GM21447 (cell line): ENCODE measurements at regions not wholly inside any gene's neighbourhood (a gene's known extent, or its start where the extent isn't known, plus 50 kb on each side); places are given as distances from the start of the nearest gene placed in this dataset.

Experiments used
- ATAC-seq: cut with Tn5 transposase; IDR thresholded peaks from one replicate; pipeline ENCODE4 v1.9.1; 2021; ENCODE audit not compliant: unreplicated experiment

DNA sequence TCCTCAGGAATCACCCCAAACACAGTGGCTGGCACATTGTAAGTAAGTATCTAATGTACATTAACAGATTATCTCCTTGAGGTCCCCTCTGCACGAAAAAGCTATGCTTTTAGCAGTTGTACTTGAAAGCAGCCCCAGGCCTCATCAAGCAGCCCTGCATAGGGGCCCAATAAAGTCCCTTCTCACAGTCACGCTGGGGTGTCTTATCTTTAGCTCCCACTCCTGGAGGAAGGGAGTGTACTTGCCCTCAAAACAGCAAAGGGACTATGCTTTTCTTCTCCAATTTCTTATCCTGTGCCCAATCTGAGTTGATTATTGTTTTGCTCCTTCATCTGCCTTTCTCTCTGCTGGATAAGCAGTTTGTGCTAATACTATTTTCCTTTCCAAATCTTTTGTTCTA lies 168.8 kb upstream of the PLXNA2 start:
- ATAC-seq: no peak

DNA sequence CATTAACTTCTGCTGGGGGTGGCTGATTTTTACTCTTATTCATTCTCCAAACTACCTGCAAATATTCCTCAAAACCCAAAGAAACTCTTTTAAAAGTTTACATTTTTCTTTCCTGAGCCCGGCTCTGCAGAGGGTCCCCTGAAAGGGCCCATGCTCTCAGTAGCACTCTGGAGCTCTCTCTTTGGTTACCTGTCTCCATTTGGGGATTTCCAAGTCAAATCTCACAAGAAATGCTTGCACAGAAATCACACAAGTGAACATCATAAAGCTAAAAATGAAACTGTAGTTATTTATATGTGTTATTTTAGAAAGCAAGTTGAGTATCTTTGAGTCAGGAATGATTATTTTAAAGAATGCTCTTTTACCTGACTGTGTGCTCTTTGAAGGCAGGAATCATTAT lies 174.5 kb upstream of the PLXNA2 start:
- no peak for ATAC-seq

GRCh38 chr1:208419746-208420420 lies 175.7 kb upstream of the PLXNA2 start:
- no peak for ATAC-seq

DNA sequence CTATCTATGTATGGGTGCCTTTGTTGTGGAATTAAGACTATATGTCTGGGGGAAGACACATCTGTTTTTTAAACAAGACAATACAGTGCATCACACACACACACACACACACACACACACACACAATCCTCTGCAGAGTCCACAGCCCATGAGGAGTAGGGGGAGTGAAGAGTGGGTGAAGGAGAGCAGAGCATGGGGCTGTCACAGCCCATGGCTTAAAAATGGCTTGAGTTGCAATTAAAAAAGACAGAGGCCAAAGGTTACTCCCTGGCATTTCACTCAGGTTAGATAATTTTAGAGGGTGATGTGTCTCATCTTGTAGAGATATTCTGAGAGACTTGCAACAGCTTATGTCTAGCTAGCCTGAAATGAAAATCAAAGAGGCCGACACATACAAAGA lies 176.5 kb upstream of the PLXNA2 start:
- no peak for ATAC-seq

DNA sequence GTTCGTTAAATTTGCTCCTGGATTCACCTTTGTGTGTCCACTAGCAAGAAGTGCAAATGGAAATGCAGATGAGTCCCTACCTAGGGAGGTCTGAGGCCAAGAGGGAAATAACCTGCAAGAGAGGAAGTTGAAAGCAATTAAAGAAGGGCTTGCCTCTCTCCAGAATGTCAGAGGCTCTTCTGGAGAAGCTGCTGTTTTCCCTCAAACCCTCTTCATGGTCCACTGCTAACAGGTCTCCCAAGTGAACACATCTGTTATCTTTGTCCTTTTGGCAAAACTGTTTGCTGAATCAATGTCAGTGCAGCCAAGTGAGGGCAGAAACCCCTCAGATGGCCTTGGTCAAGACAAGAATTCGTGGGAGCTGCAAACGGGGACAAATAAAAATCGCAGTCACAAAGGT lies 177.3 kb upstream of the PLXNA2 start:
- ATAC-seq: no peak

DNA sequence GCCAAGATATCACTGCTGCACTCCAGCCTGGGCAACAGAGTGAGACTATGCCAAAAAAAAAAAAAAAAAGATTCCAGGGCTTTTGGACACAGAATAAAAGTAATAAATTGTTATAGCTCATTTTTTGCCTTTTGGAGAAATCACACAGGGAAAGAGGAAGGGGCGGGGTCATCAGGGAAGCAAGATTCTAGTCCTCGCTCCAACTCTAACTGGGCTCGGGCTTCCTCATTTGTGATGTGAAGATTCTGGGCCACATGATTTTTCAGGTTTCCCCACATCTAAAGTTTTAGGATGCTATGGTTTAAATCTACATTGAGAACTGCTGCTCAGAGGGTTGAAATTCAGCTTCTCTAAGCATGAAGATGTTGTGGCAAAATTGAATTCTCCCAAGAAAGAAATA lies 179.3 kb upstream of the PLXNA2 start:
- ATAC-seq: no peak

DNA sequence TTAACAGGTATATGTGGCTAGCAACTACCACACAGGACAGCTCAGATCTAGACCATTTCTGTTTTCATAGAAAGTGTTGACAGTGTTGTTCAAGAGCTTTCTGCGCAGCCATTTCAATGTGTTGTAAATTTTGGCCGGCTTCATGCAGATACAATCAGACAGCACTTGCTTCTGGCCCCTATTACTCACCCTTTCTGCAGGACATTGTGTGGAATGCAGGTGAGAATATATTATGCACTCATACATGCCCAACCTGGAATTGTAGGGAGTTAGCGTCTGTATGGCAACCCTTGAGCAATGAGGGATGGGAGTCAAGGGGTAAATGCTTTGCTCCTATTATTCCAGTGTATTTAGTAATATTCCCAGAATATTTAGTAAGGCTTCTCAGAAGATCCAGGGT lies 180.9 kb upstream of the PLXNA2 start:
- ATAC-seq: no peak

GRCh38 chr1:208430220-208430619 lies 186.0 kb upstream of the PLXNA2 start:
- no peak for ATAC-seq

- no peak for ATAC-seq
Observed at GRCh38 chr1:208431721-208432120, 187.5 kb upstream of the PLXNA2 start.

- ATAC-seq: no peak
Observed at GRCh38 chr1:208432346-208432745, 188.2 kb upstream of the PLXNA2 start.

- no peak for ATAC-seq
Observed at GRCh38 chr1:208433086-208433485, 188.9 kb upstream of the PLXNA2 start.

GRCh38 chr1:208433971-208434370 lies 189.8 kb upstream of the PLXNA2 start:
- ATAC-seq: no peak

DNA sequence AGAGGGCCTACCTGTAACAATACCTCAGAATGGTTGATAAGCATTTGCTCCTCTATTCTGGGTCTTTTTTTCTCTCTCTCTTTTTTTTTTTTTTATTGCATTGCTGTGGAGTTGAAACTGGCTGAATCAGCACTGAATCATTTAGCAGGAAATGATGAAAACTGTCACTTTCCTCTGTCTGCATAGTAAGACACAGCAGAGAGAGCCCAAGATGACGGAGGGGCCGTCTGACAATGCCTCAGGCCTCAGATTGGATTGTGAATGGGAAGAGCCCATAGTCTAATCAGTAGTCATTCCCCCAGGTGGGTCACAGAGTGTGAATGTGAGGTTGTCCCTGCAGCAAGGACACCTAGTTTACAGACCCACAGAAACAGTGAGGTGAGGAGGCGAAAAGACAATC lies 193.2 kb upstream of the PLXNA2 start:
- ATAC-seq: no peak

DNA sequence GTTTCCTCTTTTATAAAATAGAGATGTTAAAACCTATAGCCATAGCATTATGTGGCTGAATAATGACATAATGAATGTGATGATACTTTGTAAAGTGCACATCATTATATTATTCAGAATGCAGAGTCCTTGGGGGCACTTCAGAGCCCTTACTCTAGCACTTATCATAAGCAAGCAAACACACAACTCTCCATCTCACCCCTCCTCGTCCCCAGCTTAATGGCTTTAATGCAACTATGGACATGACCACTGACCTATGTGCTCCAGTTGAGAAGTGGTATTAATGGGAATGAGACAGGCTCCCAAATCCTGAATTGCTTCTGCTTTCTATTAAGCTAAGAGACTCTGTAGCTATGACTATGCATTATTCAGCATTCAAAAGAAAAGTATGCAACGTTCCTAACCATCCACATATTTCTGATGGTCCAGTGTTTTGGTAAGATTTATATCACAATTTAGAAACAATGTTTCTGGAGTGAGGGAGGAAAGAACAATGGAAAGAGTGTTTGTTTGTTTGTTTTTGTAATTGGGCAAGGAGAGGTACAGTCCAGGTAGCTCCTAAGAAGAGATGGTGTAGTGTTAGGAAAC lies 194.0 kb upstream of the PLXNA2 start:
- no peak for ATAC-seq

DNA sequence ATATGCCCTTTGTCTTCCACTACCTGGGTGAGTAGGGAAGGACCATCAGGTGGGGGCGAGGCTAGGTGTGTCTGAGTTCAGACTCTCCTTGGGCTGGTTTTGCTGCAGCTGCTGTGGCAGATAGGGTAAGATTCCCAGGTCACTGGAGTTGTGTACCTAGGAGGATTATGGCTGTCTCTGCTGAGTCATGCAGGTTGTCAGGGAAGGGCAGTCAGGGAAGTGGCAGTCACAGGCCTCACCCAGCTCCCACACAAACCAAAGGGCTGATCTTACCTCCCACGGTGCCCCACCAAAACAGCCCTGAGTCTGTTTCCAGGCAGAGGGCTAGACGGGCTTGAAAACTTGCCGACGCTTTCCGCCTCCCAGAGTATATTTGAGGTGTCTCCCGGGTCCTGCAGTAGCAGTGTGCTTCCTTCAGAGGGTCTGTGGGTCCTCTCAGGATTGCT lies 201.6 kb upstream of the PLXNA2 start:
- ATAC-seq: no peak

DNA sequence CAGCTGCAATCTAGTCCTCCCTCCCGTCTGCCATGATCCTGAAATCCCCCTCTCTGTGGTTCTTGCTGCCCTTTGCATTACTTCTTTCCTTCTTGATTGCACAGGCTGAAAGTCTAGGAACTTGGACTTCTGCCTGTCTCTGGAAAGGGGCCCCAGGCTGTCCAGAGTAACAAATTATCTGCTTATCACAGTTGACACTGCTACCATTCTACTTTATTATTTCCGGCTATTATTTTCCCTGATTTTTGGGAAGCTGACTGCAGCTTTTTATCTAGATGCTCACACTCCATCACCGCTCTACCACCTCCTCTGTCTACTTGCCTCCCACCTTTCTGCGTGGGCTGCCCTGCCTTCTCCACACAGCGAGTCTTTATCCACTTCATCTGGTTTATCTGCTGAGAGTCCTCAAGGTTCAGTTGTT lies 202.1 kb upstream of the PLXNA2 start:
- no peak for ATAC-seq

DNA sequence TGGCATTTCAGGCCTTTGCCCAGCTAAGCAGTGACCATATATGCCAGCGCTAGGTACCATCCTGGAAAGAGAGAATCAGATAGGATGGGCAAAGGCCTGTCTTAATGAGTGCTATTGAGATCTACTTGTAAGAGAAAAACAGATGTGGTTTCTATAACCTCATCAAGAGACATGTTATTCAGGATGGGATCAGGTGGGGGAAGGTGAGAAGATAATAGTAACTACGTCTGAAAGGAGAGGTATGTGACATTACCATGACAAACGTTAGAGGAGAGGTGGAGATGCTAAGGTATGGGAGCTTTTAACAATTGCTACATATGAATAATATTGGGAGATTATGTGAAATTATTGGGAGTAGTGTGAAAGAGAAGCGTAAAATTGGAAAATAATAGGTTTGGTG lies 204.2 kb upstream of the PLXNA2 start:
- no peak for ATAC-seq

GRCh38 chr1:208449951-208450350 lies 205.8 kb upstream of the PLXNA2 start:
- no peak for ATAC-seq

GRCh38 chr1:208450958-208451357 lies 206.8 kb upstream of the PLXNA2 start:
- no peak for ATAC-seq

- no peak for ATAC-seq
Observed at GRCh38 chr1:208455821-208456220, 211.6 kb upstream of the PLXNA2 start.

- ATAC-seq: no peak
Observed at GRCh38 chr1:208456487-208456886, 212.3 kb upstream of the PLXNA2 start.

DNA sequence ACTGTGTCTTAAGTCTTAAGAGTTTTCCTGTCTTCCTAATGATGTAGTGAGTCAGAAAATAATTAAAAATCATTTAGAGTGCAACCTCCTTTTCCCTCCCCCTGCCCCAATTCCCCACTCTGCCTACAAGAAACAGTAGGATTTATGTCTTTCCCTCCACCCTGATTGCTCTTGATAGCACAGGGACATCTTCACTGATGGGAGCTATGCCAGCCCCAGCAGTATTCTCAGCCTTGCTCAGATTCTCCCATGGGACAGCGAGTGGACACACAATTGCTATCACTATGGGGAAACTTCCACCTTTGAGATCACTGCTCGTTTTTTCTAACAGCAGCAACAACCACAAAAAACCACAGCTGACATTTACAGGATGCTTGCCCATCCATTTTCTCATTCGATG lies 216.6 kb upstream of the PLXNA2 start:
- ATAC-seq: no peak

- ATAC-seq: no peak
Observed at GRCh38 chr1:208461680-208462079, 217.5 kb upstream of the PLXNA2 start.
